ENCODE measurements at regions not wholly inside any gene's neighbourhood (a gene's known extent, or its start where the extent isn't known, plus 50 kb on each side); places are given as distances from the start of the nearest gene placed in this dataset.

- intact Hi-C loops (cut with micrococcal nuclease; ENCODE audit: unreplicated experiment) = no loop called here
- CTCF ChIA-PET = no interaction called here
- POLR2A ChIA-PET = no interaction called here
- BruUV-seq (replicated peaks) = no TSS peak
- ATAC-seq = no peak
- Histone ChIP-seq H3K4me1 (ENCODE audit: control insufficient read depth, insufficient read depth, low read length) (no peaks in the 10 kb centered on the region), H3K9me3 (ENCODE audit: control insufficient read depth, insufficient read depth, low read depth, low read length) (no peaks in the 10 kb centered on the region), H3K27me3 (ENCODE audit: control insufficient read depth, insufficient read depth, low read length) (no peaks in the 10 kb centered on the region), H3K36me3 (ENCODE audit: control insufficient read depth, insufficient read depth, low read length) (no peaks in the 10 kb centered on the region), H3K27ac (ENCODE audit: low read length) (no peak overlapping the region), H3K4me3 (ENCODE audit: low read depth in 2 of 2, low read length in 2 of 2) (no peak overlapping the region)
- DNase-seq (ENCODE audit: low read depth, low spot score) = no peak
- in situ Hi-C loops (cut with HindIII; ENCODE audit: low pct_unique_long_range_greater_than_20kb, low sequenced_read_pairs) = no loop called here
- TF ChIP-seq CTCF (IDR thresholded peaks at IDR 0.05) (no peak), TCF7L2 (IDR thresholded peaks at IDR 0.05; ENCODE audit: low read depth, low read length) (no peak), POLR2AphosphoS5 (IDR thresholded peaks at IDR 0.05; ENCODE audit: low read depth, low read length) (no peak), REST (IDR thresholded peaks at IDR 0.05; ENCODE audit: insufficient read depth in 1 of 2, low read depth in 2 of 2, low read length in 1 of 2) (no peak), SIN3A (IDR thresholded peaks at IDR 0.05; ENCODE audit: borderline replicate concordance, insufficient read depth, low read depth, low read length) (no peak)
These were observed 714.1 kb downstream of the STIM2 start for GRCh38 chr4:27574743-27575142.

GRCh38 chr4:27577951-27578350 lies 717.3 kb downstream of the STIM2 start:
- Histone ChIP-seq H3K4me3 (ENCODE audit: low read depth in 2 of 2, low read length in 2 of 2) (no peak overlapping the region), H3K9me3 (ENCODE audit: control insufficient read depth, insufficient read depth, low read depth, low read length) (no peaks in the 10 kb centered on the region), H3K4me1 (ENCODE audit: control insufficient read depth, insufficient read depth, low read length) (no peaks in the 10 kb centered on the region), H3K36me3 (ENCODE audit: control insufficient read depth, insufficient read depth, low read length) (no peaks in the 10 kb centered on the region), H3K27ac (ENCODE audit: low read length) (no peak overlapping the region), H3K27me3 (ENCODE audit: control insufficient read depth, insufficient read depth, low read length) (no peaks in the 10 kb centered on the region)
- BruUV-seq (replicated peaks) = no TSS peak
- ATAC-seq (no peak), DNase-seq (ENCODE audit: low read depth, low spot score) (no peak)
- POLR2A ChIA-PET = no interaction called here
- intact Hi-C loops (cut with micrococcal nuclease; ENCODE audit: unreplicated experiment) = no loop called here
- CTCF ChIA-PET = no interaction called here
- TF ChIP-seq SIN3A (IDR thresholded peaks at IDR 0.05; ENCODE audit: borderline replicate concordance, insufficient read depth, low read depth, low read length) (no peak), CTCF (IDR thresholded peaks at IDR 0.05) (no peak), REST (IDR thresholded peaks at IDR 0.05; ENCODE audit: insufficient read depth in 1 of 2, low read depth in 2 of 2, low read length in 1 of 2) (no peak), POLR2AphosphoS5 (IDR thresholded peaks at IDR 0.05; ENCODE audit: low read depth, low read length) (no peak), TCF7L2 (IDR thresholded peaks at IDR 0.05; ENCODE audit: low read depth, low read length) (no peak)
- in situ Hi-C loops (cut with HindIII; ENCODE audit: low pct_unique_long_range_greater_than_20kb, low sequenced_read_pairs) = no loop called here

All from Panc1 (cell line).